ENCODE measurements at regions not wholly inside any gene's neighbourhood (a gene's known extent, or its start where the extent isn't known, plus 50 kb on each side); places are given as distances from the start of the nearest gene placed in this dataset.

DNA sequence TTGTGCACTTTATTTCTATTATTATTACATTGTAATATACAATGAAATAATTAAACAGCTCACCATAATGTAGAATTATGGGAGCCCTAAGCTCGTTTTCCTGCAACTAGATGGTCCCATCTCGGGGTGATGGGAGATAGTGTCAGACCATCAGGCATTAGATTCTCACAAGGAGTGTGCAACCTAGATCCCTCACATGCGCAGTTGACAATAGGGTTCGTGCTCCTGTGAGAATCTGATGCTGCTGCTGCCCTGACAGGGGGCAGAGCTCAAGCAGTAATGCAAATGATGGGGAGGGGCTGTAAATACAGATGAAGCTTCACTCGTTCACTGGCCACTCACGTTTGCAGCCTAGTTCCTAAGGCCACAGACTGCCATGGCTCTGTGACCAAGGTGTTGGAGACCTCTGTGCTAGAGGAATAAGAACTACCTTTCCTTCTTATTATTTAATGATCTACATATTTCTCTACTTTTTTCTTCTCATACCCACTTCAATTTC is 492.9 kb upstream of the INTU start:
- no peak for DNase-seq
- no peak overlapping the region for H3K27ac ChIP-seq
- no peak overlapping the region for H3K4me3 ChIP-seq (ENCODE audit: low read depth, low read length)
- in situ Hi-C loops (cut with HindIII; ENCODE audit: low pct_ligation_motif_present, low sequenced_read_pairs), result no loop called here
- H3K27me3 ChIP-seq (replicated peaks), result no peaks in the 10 kb centered on the region
- TF ChIP-seq, protein P1, sequence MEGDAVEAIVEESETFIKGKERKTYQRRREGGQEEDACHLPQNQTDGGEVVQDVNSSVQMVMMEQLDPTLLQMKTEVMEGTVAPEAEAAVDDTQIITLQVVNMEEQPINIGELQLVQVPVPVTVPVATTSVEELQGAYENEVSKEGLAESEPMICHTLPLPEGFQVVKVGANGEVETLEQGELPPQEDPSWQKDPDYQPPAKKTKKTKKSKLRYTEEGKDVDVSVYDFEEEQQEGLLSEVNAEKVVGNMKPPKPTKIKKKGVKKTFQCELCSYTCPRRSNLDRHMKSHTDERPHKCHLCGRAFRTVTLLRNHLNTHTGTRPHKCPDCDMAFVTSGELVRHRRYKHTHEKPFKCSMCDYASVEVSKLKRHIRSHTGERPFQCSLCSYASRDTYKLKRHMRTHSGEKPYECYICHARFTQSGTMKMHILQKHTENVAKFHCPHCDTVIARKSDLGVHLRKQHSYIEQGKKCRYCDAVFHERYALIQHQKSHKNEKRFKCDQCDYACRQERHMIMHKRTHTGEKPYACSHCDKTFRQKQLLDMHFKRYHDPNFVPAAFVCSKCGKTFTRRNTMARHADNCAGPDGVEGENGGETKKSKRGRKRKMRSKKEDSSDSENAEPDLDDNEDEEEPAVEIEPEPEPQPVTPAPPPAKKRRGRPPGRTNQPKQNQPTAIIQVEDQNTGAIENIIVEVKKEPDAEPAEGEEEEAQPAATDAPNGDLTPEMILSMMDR (IDR thresholded peaks at IDR 0.05; ENCODE audit: low read depth, low read length, missing control alignments), result no peak
- H3K36me3 ChIP-seq (replicated peaks), result no peaks in the 10 kb centered on the region

DNA sequence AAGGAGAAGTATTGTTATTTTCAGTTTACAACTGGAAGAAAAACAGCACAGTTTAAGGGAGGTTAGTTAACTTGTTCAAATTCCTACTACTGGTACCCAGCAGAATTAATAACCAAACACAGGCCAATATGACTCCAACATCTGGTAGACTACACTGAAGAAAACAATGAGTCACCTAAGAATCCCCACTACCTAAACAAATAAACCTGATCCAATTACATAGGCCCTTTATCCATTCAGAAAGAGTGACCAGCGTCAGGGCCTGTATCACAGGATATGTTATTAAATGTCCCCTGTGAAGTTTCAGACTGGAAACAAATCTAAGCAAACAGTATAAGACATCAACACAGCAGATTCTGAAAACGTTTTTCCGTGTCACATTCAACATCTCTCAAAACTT is 492.5 kb upstream of the INTU start:
- no peak for DNase-seq
- TF ChIP-seq, protein P1 (IDR thresholded peaks at IDR 0.05; ENCODE audit: low read depth, low read length, missing control alignments), result no peak
- Histone ChIP-seq H3K27me3 (replicated peaks) (no peaks in the 10 kb centered on the region), H3K4me3 (ENCODE audit: low read depth, low read length) (no peak overlapping the region), H3K36me3 (replicated peaks) (no peaks in the 10 kb centered on the region), H3K27ac (no peak overlapping the region)
- in situ Hi-C loops (cut with HindIII; ENCODE audit: low pct_ligation_motif_present, low sequenced_read_pairs), result no loop called here

DNA sequence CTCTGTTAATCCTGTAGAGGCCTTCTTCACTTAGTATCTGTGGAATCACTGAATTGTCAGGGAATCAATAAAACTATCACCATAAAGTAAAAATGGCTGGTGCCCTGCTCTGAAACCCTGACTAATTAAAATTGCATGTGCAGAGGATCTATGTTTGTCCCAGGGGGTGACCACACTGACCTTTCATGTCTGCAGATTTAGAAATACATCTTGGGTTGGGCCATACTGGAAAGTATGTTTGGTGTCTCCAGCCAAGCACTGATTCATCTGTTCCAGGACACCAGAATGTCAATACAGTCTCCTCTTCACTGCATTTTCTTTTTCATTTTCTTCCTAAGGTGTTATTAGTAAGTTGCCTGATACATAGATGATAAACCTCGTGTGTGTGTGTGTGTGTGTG is 490.9 kb upstream of the INTU start:
- TF ChIP-seq, protein P1 (IDR thresholded peaks at IDR 0.05; ENCODE audit: low read depth, low read length, missing control alignments), result no peak
- H3K27me3 ChIP-seq (replicated peaks), result no peaks in the 10 kb centered on the region
- in situ Hi-C loops (cut with HindIII; ENCODE audit: low pct_ligation_motif_present, low sequenced_read_pairs), result no loop called here
- H3K27ac ChIP-seq, result no peak overlapping the region
- no peaks in the 10 kb centered on the region for H3K36me3 ChIP-seq (replicated peaks)
- no peak overlapping the region for H3K4me3 ChIP-seq (ENCODE audit: low read depth, low read length)
- no peak for DNase-seq

DNA sequence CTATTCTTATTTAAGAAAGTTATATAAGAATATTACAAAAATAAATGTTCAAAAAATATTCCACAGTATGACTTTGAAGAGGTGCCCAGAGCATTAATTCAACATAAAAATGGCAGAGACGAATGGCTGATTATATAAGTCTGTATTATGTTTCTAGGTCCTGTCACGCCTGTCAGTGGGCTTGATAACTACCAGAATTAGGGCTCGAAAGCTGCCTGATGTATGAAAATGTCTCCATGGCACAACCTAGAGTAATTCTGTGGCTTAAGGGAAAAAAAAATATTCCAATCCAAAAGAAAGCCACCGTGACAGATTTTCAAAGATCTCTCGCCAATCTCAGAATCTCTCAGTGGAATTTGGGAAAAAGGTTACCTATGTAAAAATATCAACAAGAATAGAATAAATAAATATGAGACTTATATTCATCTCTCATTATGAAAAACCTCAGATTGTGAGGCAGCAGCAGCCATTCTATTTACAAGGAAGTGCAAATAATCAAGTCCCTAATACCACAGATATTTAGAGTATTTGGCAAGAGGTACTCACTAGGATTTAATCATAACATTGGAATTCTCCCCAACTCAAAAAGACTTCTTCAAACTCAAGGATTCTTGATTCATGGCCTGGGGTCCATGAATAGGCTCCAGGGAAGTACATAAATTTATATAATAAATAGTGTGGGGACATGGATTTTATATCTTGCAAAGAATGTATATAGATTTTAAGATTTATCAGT is 489.1 kb upstream of the INTU start:
- DNase-seq, result no peak

DNA sequence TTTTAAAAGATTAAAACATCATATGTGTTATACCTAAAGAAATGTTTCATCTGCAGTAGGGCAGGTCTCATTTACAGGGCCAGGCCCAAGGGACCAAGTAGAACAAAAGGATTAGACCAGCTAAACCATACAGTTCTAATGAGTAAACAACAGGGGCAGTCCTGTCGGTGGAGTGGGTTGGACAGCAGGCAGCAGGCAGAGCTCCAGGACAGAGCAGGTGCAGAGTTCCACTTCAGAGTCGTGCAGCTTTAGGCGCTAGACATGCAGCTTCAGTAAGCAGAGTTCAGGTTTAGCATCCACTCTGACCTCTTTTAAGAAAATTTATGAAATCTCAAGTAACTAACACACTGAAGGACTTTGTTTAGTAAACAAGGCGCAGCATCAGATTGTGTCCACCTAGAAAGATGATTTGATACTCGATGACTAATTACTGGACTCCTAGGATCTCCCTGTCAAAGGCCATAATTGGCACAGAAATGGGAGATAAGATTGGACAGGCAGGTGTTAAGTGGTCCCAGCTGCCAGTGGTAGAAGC is 487.7 kb upstream of the INTU start:
- Histone ChIP-seq H3K27me3 (replicated peaks) (no peaks in the 10 kb centered on the region), H3K4me3 (ENCODE audit: low read depth, low read length) (no peak overlapping the region), H3K27ac (no peak overlapping the region), H3K36me3 (replicated peaks) (no peaks in the 10 kb centered on the region)
- DNase-seq, result no peak
- in situ Hi-C loops (cut with HindIII; ENCODE audit: low pct_ligation_motif_present, low sequenced_read_pairs), result no loop called here
- TF ChIP-seq, protein P1 (IDR thresholded peaks at IDR 0.05; ENCODE audit: low read depth, low read length, missing control alignments), result no peak

More for the DNA sequence above, 489.1 kb upstream of the INTU start:
- no peak overlapping the region for H3K4me3 ChIP-seq (ENCODE audit: low read depth, low read length)
- in situ Hi-C loops (cut with HindIII; ENCODE audit: low pct_ligation_motif_present, low sequenced_read_pairs), result no loop called here
- H3K36me3 ChIP-seq (replicated peaks), result no peaks in the 10 kb centered on the region
- no peaks in the 10 kb centered on the region for H3K27me3 ChIP-seq (replicated peaks)
- TF ChIP-seq, protein P1 (IDR thresholded peaks at IDR 0.05; ENCODE audit: low read depth, low read length, missing control alignments), result no peak
- H3K27ac ChIP-seq, result no peak overlapping the region
